H1 (cell line): ENCODE measurements at regions not wholly inside any gene's neighbourhood (a gene's known extent, or its start where the extent isn't known, plus 50 kb on each side); places are given as distances from the start of the nearest gene placed in this dataset.

Source experiments
- CTCF ChIA-PET: fragments of 300-600 bp; sonication (Branson Sonifier 250); formaldehyde crosslinking; loops from one replicate; lab custom pipeline; 2021; ENCODE audit not compliant: partially characterized antibody; lab: Charles Lee
- POLR2A ChIA-PET: fragments of 300-600 bp; sonication (Branson Sonifier 250); formaldehyde crosslinking; loops from one replicate; lab custom pipeline; 2021; ENCODE audit warnings: inconsistent platforms; ENCODE audit not compliant: partially characterized antibody; lab: Charles Lee
- DNase-seq, 2 experiments: peaks; one replicate each; pipeline versions ENCODE4 v3.0.0 to v3.0.0-alpha.2; 2010 to 2022; ENCODE audit warnings: low spot score in 2 of 2, low read depth in 1 of 2, mixed read lengths in 1 of 2
- FAIRE-seq: peaks from 2 replicates; lab custom pipeline; 2011; peaks lifted over from hg19 to GRCh38; lab: Jason Lieb, UNC
- H2AFZ ChIP-seq: 2 replicates; pipeline ENCODE4 v1.8.1; 2012; ENCODE audit warnings: low read length, inconsistent platforms
- H2AK5ac ChIP-seq: 2 replicates; pipeline ENCODE4 v1.6.1; 2013; ENCODE audit warnings: low read depth, low read length
- H2BK120ac ChIP-seq: replicated peaks from 2 replicates; pipeline ENCODE3; 2013; ENCODE audit warnings: low read depth, low read length, inconsistent platforms
- H2BK12ac ChIP-seq: 2 replicates; pipeline ENCODE4 v1.6.1; 2013; ENCODE audit warnings: low read depth, low read length
- H2BK15ac ChIP-seq: 2 replicates; pipeline ENCODE4 v1.6.1; 2013; ENCODE audit warnings: low read length
- H2BK20ac ChIP-seq: 2 replicates; pipeline ENCODE4 v1.6.1; 2013; ENCODE audit warnings: low read length
- H2BK5ac ChIP-seq: 2 replicates; pipeline ENCODE4 v1.6.1; 2013; ENCODE audit warnings: low read depth, low read length
- H3K14ac ChIP-seq: 2 replicates; pipeline ENCODE4 v1.6.1; 2013; ENCODE audit warnings: inconsistent platforms; ENCODE audit not compliant: insufficient read length
- H3K18ac ChIP-seq: 2 replicates; pipeline ENCODE4 v1.6.1; 2013; ENCODE audit warnings: low read length; ENCODE audit errors: extremely low read depth
- H3K23ac ChIP-seq: 2 replicates; pipeline ENCODE4 v1.6.1; 2013; ENCODE audit warnings: inconsistent platforms; ENCODE audit not compliant: insufficient read length
- H3K23me2 ChIP-seq: 2 replicates; pipeline ENCODE4 v1.6.1; 2013; ENCODE audit warnings: low read depth, low read length
- H3K27ac ChIP-seq: 2 replicates; pipeline ENCODE4 v1.6.1; 2011; ENCODE audit warnings: low read depth, low read length, inconsistent platforms
- H3K27me3 ChIP-seq, 4 experiments: replicated peaks in 1 of 4; 1 replicate in 1 of 4; 2 replicates in 3 of 4; pipeline versions ENCODE4 v1.6.1 to v1.8.1; 2011 to 2013; ENCODE audit warnings: low read length in 3 of 4, mild to moderate bottlenecking in 3 of 4, inconsistent platforms in 2 of 4, mixed read lengths in 2 of 4, moderate library complexity in 1 of 4; ENCODE audit not compliant: control insufficient read depth in 3 of 4, insufficient read depth in 3 of 4; ENCODE audit errors: extremely low read depth in 1 of 4
- H3K36me3 ChIP-seq, 4 experiments: 2 replicates each; pipeline versions ENCODE4 v1.6.1 to v1.8.1; 2011 to 2013; ENCODE audit warnings: mild to moderate bottlenecking in 4 of 4, low read length in 3 of 4, moderate library complexity in 2 of 4, control low read depth in 1 of 4, inconsistent platforms in 1 of 4; ENCODE audit not compliant: insufficient read depth in 4 of 4, control insufficient read depth in 2 of 4
- H3K4ac ChIP-seq: replicated peaks from 2 replicates; pipeline ENCODE3; 2013; ENCODE audit warnings: low read length, low read depth, mixed read lengths, inconsistent platforms; ENCODE audit not compliant: insufficient read length
- H3K4me1 ChIP-seq, 4 experiments: replicated peaks in 1 of 4; 1 replicate in 1 of 4; 2 replicates in 3 of 4; pipeline versions ENCODE4 v1.6.1 to v1.8.1; 2011 to 2013; ENCODE audit warnings: low read length in 3 of 4, inconsistent platforms in 2 of 4, mixed read lengths in 1 of 4; ENCODE audit not compliant: insufficient read depth in 4 of 4, control insufficient read depth in 3 of 4
- H3K4me2 ChIP-seq, 2 experiments: 2 replicates each; pipeline versions ENCODE4 v1.6.1 to v1.8.1; 2011 to 2013; ENCODE audit warnings: low read depth in 2 of 2, low read length in 2 of 2, control low read depth in 1 of 2, inconsistent platforms in 1 of 2, mild to moderate bottlenecking in 1 of 2; ENCODE audit not compliant: insufficient read depth in 1 of 2
- H3K4me3 ChIP-seq, 4 experiments: fragments of 200-600, 300-600 bp in 1 of 4; sonication (generic), shearing (Covaris generic), sonication (Bioruptor Twin) in 1 of 4; 2 replicates each; pipeline versions ENCODE4 v1.5.1 to v1.8.1; 2011 to 2016; ENCODE audit warnings: low read length in 4 of 4, low read depth in 3 of 4, control low read depth in 2 of 4, inconsistent platforms in 2 of 4, mild to moderate bottlenecking in 2 of 4, mixed read lengths in 1 of 4, moderate library complexity in 1 of 4; ENCODE audit not compliant: insufficient read depth in 2 of 4; ENCODE audit errors: extremely low read depth in 1 of 4
- H3K56ac ChIP-seq: replicated peaks from 2 replicates; pipeline ENCODE3; 2013; ENCODE audit warnings: low read depth, mild to moderate bottlenecking, mixed read lengths, low read length, inconsistent platforms; ENCODE audit not compliant: insufficient read length
- H3K79me1 ChIP-seq: 2 replicates; pipeline ENCODE4 v1.6.1; 2013; ENCODE audit warnings: low read depth, low read length, control low read depth
- H3K79me2 ChIP-seq, 2 experiments: 2 replicates each; pipeline versions ENCODE4 v1.6.1 to v1.8.1; 2012 to 2013; ENCODE audit warnings: low read length in 2 of 2, mild to moderate bottlenecking in 2 of 2, inconsistent platforms in 1 of 2; ENCODE audit not compliant: insufficient read depth in 2 of 2, control insufficient read depth in 1 of 2
- H3K9ac ChIP-seq, 4 experiments: replicated peaks in 1 of 4; 1 replicate in 1 of 4; 2 replicates in 3 of 4; pipeline versions ENCODE4 v1.6.1 to v1.8.1; 2011 to 2013; ENCODE audit warnings: low read depth in 3 of 4, low read length in 3 of 4, control low read depth in 2 of 4, mild to moderate bottlenecking in 2 of 4, moderate library complexity in 2 of 4, inconsistent platforms in 1 of 4; ENCODE audit errors: extremely low read depth in 1 of 4
- H3K9me3 ChIP-seq, 2 experiments: 2 replicates each; pipeline versions ENCODE4 v1.6.1 to v1.8.1; 2012 to 2013; ENCODE audit warnings: mild to moderate bottlenecking in 2 of 2, moderate library complexity in 2 of 2, control low read depth in 1 of 2, inconsistent platforms in 1 of 2, low read depth in 1 of 2, low read length in 1 of 2, mixed read lengths in 1 of 2; ENCODE audit not compliant: insufficient read depth in 2 of 2
- H4K20me1 ChIP-seq, 2 experiments: replicated peaks in 1 of 2; 2 replicates each; pipeline versions ENCODE3 to v1.8.1; 2011 to 2013; ENCODE audit warnings: inconsistent platforms in 2 of 2, low read length in 2 of 2, mild to moderate bottlenecking in 1 of 2; ENCODE audit not compliant: insufficient read depth in 2 of 2, control insufficient read depth in 1 of 2
- H4K5ac ChIP-seq: 2 replicates; pipeline ENCODE4 v1.6.1; 2013; ENCODE audit warnings: low read length, low read depth, mixed read lengths, inconsistent platforms; ENCODE audit not compliant: insufficient read length
- H4K8ac ChIP-seq: 2 replicates; pipeline ENCODE4 v1.8.0; 2013; ENCODE audit warnings: mild to moderate bottlenecking, moderate library complexity, low read length, inconsistent platforms; ENCODE audit not compliant: insufficient read depth; ENCODE audit errors: extremely low read depth
- H4K91ac ChIP-seq: replicated peaks from 2 replicates; pipeline ENCODE3; 2013; ENCODE audit warnings: low read length, mixed read lengths, inconsistent platforms; ENCODE audit not compliant: insufficient read length
- EP300 ChIP-seq, 2 experiments: IDR thresholded peaks; 1 replicate in 1 of 2; 2 replicates in 1 of 2; pipeline ENCODE4 v1.6.1; 2011 to 2012; ENCODE audit warnings: low read depth in 2 of 2, low read length in 2 of 2, mild to moderate bottlenecking in 2 of 2, borderline replicate concordance in 1 of 2, inconsistent platforms in 1 of 2, moderate library complexity in 1 of 2
- EZH2 ChIP-seq: fragments of 200-600 bp; sonication (generic); IDR thresholded peaks from 2 replicates; pipeline ENCODE4 v1.7.1; 2012; ENCODE audit warnings: low read depth, mild to moderate bottlenecking, moderate library complexity, low read length, inconsistent platforms; ENCODE audit not compliant: severe bottlenecking
- GABPA ChIP-seq: IDR thresholded peaks from 2 replicates; pipeline ENCODE4 v1.6.1; 2011; ENCODE audit warnings: mild to moderate bottlenecking, low read length, moderate library complexity, borderline replicate concordance; ENCODE audit not compliant: insufficient read depth
- HDAC2 ChIP-seq, 2 experiments: fragments of 300-600 bp in 1 of 2; sonication (generic) in 1 of 2; IDR thresholded peaks; 2 replicates each; pipeline ENCODE4 v1.6.1; 2011 to 2012; ENCODE audit warnings: low read depth in 2 of 2, low read length in 2 of 2, mild to moderate bottlenecking in 2 of 2, moderate library complexity in 2 of 2, borderline replicate concordance in 1 of 2, inconsistent platforms in 1 of 2
- KDM1A ChIP-seq: fragments of 200-600, 300-600 bp; sonication (generic); IDR thresholded peaks from 2 replicates; pipeline ENCODE4 v1.7.1; 2016; ENCODE audit warnings: mild to moderate bottlenecking, low read length, borderline replicate concordance
- RBBP5 ChIP-seq: IDR thresholded peaks from 2 replicates; pipeline ENCODE4 v1.7.1; 2012; ENCODE audit warnings: low read depth, mild to moderate bottlenecking, inconsistent platforms, low read length, moderate library complexity, borderline replicate concordance
- RFX5 ChIP-seq: IDR thresholded peaks from 2 replicates; pipeline ENCODE4 v1.6.1; 2011; ENCODE audit warnings: low read depth, low read length, improper control_type of control experiment, borderline replicate concordance
- SIRT6 ChIP-seq: IDR thresholded peaks from one replicate; pipeline ENCODE4 v1.7.1; 2012; ENCODE audit warnings: low read length, inconsistent platforms
- SP2 ChIP-seq: IDR thresholded peaks from 2 replicates; pipeline ENCODE4 v1.6.1; 2012; ENCODE audit warnings: mild to moderate bottlenecking, low read length, inconsistent platforms
- TCF12 ChIP-seq: IDR thresholded peaks from 2 replicates; pipeline ENCODE4 v1.6.1; 2011; ENCODE audit warnings: low read depth, mild to moderate bottlenecking, low read length
- WGBS, 2 experiments: shearing (Covaris generic) in 1 of 2; methylation state at CpG; one replicate each; pipeline versions ENCODE4 v1.1.6 to v1.1.7; 2013 to 2015; ENCODE audit warnings: low lambda C conversion rate in 2 of 2, mixed read lengths in 2 of 2, inconsistent platforms in 1 of 2, low coverage in 1 of 2, missing lambda C conversion rate in 1 of 2; ENCODE audit not compliant: insufficient replicate concordance in 2 of 2, insufficient coverage in 1 of 2, insufficient read length in 1 of 2; ENCODE audit errors: extremely low coverage in 1 of 2, missing lambda C conversion rate in 1 of 2; 5-methylcytosine and 5-hydroxymethylcytosine counted together
- TF ChIP-seq, protein P1 (sequence below): IDR thresholded peaks from 2 replicates; pipeline ENCODE4 v1.6.1; 2012; ENCODE audit warnings: inconsistent platforms

DNA sequence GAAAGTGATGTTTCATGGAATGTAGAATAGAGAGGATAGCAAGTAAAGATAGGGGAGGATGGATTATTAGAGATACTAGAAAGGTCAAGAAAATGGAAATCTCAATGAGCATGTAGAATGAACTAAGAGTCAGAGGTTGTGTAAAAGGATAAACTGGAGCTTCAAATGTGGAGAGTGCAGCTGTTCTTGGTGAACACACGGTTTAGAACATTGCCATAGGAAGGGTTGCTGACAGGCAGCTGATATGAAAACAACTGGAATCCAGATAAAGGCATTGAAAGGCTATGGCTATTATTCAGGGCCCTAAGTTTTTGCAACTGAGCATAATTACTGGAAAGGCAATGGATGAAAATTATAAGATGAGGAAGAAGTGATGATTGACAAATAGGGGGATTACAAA is 239.6 kb upstream of the VEGFC start:
- no peaks in the 10 kb centered on the region for H3K23me2 ChIP-seq
- no peaks in the 10 kb centered on the region for H3K36me3 ChIP-seq
- no peak overlapping the region for H2AFZ ChIP-seq
- no peaks in the 10 kb centered on the region for H3K4me1 ChIP-seq
- H3K4ac ChIP-seq: no peak overlapping the region
- no peaks in the 10 kb centered on the region for H3K27me3 ChIP-seq
- ChIA-PET POLR2A (no interaction called here), CTCF (interaction anchor here (0.7 to 2.5 kb wide), 16 partner anchors 9 to 1270 kb away, joined by 3 to 13 read pairs (median 4); no protein-coding TSS in a partner anchor)
- H2AK5ac ChIP-seq: no peak overlapping the region
- no peak for FAIRE-seq
- no peak for DNase-seq
- no peak overlapping the region for H3K4me3 ChIP-seq
- no peaks in the 10 kb centered on the region for H3K9me3 ChIP-seq
- H3K4me2 ChIP-seq: no peak overlapping the region
- no peak overlapping the region for H2BK5ac ChIP-seq
- no peak overlapping the region for H3K27ac ChIP-seq
- no peak overlapping the region for H3K14ac ChIP-seq
- no peak overlapping the region for H3K9ac ChIP-seq
- no peaks in the 10 kb centered on the region for H3K79me2 ChIP-seq
- no peak overlapping the region for H4K8ac ChIP-seq
- H3K18ac ChIP-seq: no peak overlapping the region
- 79% methylated on average over 1 of the region's 1 CpG; no CpG with 5 or more reads in 1 of the 2 experiments for WGBS, 2 experiments
- H3K79me1 ChIP-seq: no peaks in the 10 kb centered on the region
- H2BK120ac ChIP-seq: no peak overlapping the region
- no peak overlapping the region for H3K23ac ChIP-seq
- no peaks in the 10 kb centered on the region for H4K20me1 ChIP-seq
- H2BK15ac ChIP-seq: no peak overlapping the region
- H3K56ac ChIP-seq: no peak overlapping the region
- no peak overlapping the region for H4K5ac ChIP-seq
- no peak overlapping the region for H2BK20ac ChIP-seq
- no peak overlapping the region for H4K91ac ChIP-seq
- no peak overlapping the region for H2BK12ac ChIP-seq
- TF ChIP-seq RFX5 (no peak), SP2 (no peak), HDAC2 (IDR thresholded peaks at IDR 0.05; ENCODE audit: borderline replicate concordance in 1 of 2, low read depth in 2 of 2, low read length in 2 of 2) (no peak), TCF12 (no peak), SIRT6 (no peak), RBBP5 (no peak), EP300 (IDR thresholded peaks at IDR 0.05; ENCODE audit: borderline replicate concordance in 1 of 2, low read depth in 2 of 2, low read length in 2 of 2) (no peak), EZH2 (no peak), GABPA (no peak), KDM1A (no peak)
- TF ChIP-seq, protein P1, sequence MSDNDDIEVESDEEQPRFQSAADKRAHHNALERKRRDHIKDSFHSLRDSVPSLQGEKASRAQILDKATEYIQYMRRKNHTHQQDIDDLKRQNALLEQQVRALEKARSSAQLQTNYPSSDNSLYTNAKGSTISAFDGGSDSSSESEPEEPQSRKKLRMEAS: no peak
